Cardiac fibroblast (primary cell): ENCODE measurements at regions not wholly inside any gene's neighbourhood (a gene's known extent, or its start where the extent isn't known, plus 50 kb on each side); places are given as distances from the start of the nearest gene placed in this dataset.

Experiments used
- DNase-seq, 2 donors: peaks; one replicate each; pipeline versions ENCODE4 v3.0.0 to v3.0.0-alpha.2; 2010; ENCODE audit warnings: low read depth in 2 of 2
- H3K4me3 ChIP-seq, 2 donors: replicated peaks in 1 of 2; 1 replicate in 1 of 2; 2 replicates in 1 of 2; pipeline ENCODE4 v1.5.1; 2011; ENCODE audit warnings: low read depth in 2 of 2, low read length in 2 of 2, mild to moderate bottlenecking in 2 of 2, moderate library complexity in 1 of 2
- TF ChIP-seq, protein P1 (sequence below): IDR thresholded peaks from one replicate; pipeline ENCODE4 v1.5.1; 2011; ENCODE audit warnings: low read depth, mild to moderate bottlenecking, low read length, inconsistent platforms

DNA sequence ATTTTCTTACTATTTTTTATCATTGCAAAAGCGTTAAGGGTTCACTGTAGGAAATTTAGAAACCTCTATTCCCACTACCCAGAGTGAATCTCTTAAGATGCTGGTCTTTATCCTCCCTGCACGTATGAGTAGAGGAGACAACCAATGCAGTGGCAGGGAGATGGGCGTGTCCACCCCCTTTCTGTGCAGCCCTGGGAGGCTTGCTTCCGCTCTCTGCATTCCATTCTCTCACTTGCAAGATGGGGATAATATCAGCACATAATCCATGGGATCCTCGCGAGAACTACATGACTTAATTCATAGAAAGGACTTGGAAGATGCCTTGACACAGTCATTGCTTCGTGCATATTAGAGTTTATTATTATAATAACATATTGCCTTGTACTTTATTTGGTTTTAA, 196.2 kb downstream of the KLF6 start:
- no peak for DNase-seq
- TF ChIP-seq, protein P1, sequence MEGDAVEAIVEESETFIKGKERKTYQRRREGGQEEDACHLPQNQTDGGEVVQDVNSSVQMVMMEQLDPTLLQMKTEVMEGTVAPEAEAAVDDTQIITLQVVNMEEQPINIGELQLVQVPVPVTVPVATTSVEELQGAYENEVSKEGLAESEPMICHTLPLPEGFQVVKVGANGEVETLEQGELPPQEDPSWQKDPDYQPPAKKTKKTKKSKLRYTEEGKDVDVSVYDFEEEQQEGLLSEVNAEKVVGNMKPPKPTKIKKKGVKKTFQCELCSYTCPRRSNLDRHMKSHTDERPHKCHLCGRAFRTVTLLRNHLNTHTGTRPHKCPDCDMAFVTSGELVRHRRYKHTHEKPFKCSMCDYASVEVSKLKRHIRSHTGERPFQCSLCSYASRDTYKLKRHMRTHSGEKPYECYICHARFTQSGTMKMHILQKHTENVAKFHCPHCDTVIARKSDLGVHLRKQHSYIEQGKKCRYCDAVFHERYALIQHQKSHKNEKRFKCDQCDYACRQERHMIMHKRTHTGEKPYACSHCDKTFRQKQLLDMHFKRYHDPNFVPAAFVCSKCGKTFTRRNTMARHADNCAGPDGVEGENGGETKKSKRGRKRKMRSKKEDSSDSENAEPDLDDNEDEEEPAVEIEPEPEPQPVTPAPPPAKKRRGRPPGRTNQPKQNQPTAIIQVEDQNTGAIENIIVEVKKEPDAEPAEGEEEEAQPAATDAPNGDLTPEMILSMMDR = no peak
- no peak overlapping the region for H3K4me3 ChIP-seq

DNA sequence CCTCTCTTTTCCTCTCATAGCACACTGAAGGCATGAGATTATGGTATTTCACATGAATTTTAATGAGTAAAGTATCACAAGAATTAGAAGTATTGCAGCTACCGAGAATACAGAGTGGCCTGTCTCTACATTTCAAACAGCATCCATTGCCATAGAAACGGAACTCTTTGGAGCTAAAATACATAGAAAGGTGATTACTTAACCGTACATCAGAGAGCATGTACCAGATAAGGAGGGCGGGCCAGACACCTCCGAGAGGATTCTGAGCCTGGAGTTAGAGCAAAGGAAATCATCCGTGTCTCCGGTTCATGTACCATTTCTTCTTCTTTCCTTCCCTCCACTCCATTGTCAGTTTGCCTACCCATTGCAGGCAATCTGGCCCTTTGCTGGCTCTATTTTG, 196.7 kb downstream of the KLF6 start:
- H3K4me3 ChIP-seq = no peak overlapping the region
- TF ChIP-seq, protein P1 = no peak
- DNase-seq = no peak

DNA sequence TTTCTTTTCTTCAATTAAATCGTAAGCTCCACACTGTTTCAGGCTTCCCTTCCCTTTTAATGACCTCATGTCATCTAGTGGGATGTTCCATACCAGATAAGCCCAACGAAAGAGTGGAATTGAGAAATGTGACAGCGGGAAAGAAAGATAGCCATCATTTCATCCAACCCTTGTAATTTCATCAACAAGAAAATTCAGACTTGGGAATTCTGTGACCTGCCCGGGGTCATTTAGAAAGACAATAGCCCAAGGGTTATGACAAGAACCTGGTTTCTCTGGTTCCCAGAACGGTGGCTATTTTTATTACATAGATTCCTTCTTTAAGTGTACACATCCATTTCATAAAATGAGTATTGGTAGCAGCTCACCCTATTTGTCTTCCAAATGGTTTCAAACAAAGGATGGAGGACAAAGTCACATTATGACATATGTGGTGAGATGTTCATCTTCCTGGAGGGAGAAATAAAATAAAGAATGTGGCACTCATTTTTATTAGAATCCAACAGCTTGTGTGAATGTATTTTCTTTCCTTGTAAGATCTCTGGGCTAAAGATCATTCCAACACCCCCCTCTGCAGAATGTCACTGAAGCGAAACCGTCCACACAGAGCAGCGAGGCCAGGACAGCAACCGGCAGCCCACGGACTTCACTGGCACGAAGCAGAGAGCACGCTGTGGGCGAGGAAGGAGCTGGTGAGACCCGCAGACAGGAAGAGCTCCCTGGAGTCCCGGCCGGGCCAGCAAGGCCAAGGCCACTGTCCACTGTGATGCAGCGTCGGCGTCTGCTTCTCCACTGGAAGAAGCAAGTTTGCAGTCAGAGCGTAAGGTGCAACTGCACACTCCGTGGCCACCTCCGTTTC, 199.9 kb downstream of the KLF6 start:
- DNase-seq = no peak
- H3K4me3 ChIP-seq = no peak overlapping the region
- TF ChIP-seq, protein P1 = no peak

DNA sequence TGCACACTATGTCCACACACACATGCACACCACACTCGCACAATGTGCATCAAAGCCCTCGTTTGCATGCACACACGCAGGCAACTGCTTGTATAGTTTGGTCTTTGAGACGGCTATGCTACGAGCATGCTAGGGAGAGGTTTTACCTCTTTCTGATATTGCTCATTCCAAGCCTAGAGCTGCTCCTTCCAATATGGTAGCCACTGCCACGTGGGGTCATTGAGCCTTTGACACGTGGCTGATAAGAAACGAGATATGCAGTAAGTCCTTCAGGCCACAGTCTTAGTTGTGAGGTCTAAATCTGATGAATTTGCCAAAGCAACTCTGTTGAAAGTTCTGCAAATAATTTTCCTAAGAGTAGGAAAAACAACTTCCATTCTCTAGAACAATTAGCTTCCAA, 204.4 kb downstream of the KLF6 start:
- TF ChIP-seq, protein P1 = no peak
- no peak overlapping the region for H3K4me3 ChIP-seq
- no peak for DNase-seq

DNA sequence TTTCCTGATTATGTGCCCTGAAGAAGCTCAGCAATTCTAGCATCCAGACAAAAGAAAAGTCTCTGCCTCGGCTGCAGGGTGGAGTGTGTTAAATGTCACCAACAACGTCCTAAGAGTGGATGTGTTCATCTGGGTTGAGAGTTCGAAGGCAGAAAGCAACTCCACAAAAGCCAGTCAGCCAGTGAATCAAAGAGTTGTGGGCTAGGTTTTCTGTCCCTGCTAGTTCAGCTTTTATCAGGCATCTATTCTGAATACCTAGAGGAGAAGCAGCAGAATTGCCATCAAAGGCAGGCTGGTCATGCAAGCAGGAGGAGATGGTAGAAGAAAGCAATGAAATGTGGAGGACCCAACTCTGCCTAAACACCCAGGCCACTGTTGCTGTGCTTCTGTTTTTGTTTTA, 205.2 kb downstream of the KLF6 start:
- no peak overlapping the region for H3K4me3 ChIP-seq
- no peak for DNase-seq
- TF ChIP-seq, protein P1 = no peak

DNA sequence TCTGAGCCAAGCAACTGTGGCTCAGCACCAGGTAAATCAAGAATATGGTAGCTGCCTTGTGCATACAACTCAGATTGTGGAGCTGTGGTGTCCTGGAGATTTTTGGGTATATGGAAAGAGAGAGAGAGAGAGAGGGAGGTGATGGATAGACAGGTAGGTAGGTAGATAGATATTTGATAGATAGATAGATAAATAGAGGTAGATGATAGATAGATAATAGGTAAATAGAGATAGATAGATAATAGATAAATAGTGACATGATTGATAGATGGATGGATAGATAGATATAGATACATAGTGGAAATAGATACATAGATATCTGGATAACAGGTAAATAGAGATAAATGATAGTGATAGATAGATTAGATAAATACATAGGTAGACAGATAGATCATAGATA, 206.3 kb downstream of the KLF6 start:
- TF ChIP-seq, protein P1 = no peak
- no peak for DNase-seq

DNA sequence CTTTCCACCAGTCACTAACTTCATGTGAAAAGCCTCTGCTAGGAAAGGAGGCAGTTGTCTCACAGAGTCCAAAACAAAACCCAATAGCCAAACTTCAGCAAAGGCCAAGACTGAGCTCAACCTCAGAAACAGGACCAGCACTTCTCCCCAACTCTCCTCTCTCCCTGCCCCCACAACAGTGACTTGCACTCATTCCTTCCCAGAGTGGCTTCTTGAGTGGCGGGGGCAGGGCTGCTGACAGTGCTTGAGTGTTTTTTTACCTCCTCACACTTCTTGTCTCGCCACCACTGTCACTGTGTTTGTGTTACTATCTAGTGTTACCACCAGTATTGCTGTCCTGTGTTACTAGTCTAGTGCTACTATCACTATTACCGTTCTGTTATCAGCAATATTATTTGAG, 206.8 kb downstream of the KLF6 start:
- no peak overlapping the region for H3K4me3 ChIP-seq
- no peak for DNase-seq
- TF ChIP-seq, protein P1 = no peak

More for the DNA sequence above, 206.3 kb downstream of the KLF6 start:
- no peak overlapping the region for H3K4me3 ChIP-seq
